ENCODE measurements at regions not wholly inside any gene's neighbourhood (a gene's known extent, or its start where the extent isn't known, plus 50 kb on each side); places are given as distances from the start of the nearest gene placed in this dataset.

- Mint-ChIP-seq H3K27me3 (ENCODE audit: low read depth, unreplicated experiment) (peaks cover 20% of the 10 kb centered on the region), H3K4me1 (ENCODE audit: low read depth, unreplicated experiment) (no peaks in the 10 kb centered on the region), H3K4me3 (ENCODE audit: unreplicated experiment) (no peak overlapping the region), H3K27ac (ENCODE audit: unreplicated experiment) (no peak overlapping the region), H3K9me3 (ENCODE audit: unreplicated experiment) (no peaks in the 10 kb centered on the region), H3K36me3 (ENCODE audit: low read depth, unreplicated experiment) (no peaks in the 10 kb centered on the region)
- DNase-seq (ENCODE audit: low read depth) (no peak), FAIRE-seq (no peak)
- Histone ChIP-seq H4K20me1 (ENCODE audit: insufficient read depth, low read length) (no peaks in the 10 kb centered on the region), H3K27me3 (ENCODE audit: insufficient read depth, low read length) (peaks cover 3% of the 10 kb centered on the region), H3K36me3 (ENCODE audit: insufficient read depth, low read length) (no peaks in the 10 kb centered on the region), H3K9me3 (ENCODE audit: insufficient read depth, low read depth, low read length) (no peaks in the 10 kb centered on the region), H3K4me2 (ENCODE audit: low read length) (no peak overlapping the region), H2AFZ (ENCODE audit: low read depth, low read length) (no peak overlapping the region), H3K79me2 (ENCODE audit: insufficient read depth, low read length) (no peaks in the 10 kb centered on the region), H3K4me1 (ENCODE audit: insufficient read depth, low read length) (no peaks in the 10 kb centered on the region), H3K9ac (ENCODE audit: low read length) (no peak overlapping the region), H3K27ac (ENCODE audit: low read depth, low read length) (no peak overlapping the region), H3K4me3 (ENCODE audit: insufficient read depth, low read depth, low read length) (no peak overlapping the region)
- TF ChIP-seq EZH2 (IDR thresholded peaks at IDR 0.05; ENCODE audit: insufficient read depth, low read length) = no peak
- TF ChIP-seq CTCF (IDR thresholded peaks at IDR 0.05; ENCODE audit: insufficient read depth, low read depth, low read length) = no peak
Measured at GRCh38 chr4:41851621-41852020, 83.6 kb upstream of the TMEM33 start.

- Mint-ChIP-seq H3K4me1 (ENCODE audit: low read depth, unreplicated experiment) (peaks cover 2% of the 10 kb centered on the region), H3K27me3 (ENCODE audit: low read depth, unreplicated experiment) (peaks cover 13% of the 10 kb centered on the region), H3K9me3 (ENCODE audit: unreplicated experiment) (no peaks in the 10 kb centered on the region), H3K4me3 (ENCODE audit: unreplicated experiment) (no peak overlapping the region), H3K27ac (ENCODE audit: unreplicated experiment) (no peak overlapping the region), H3K36me3 (ENCODE audit: low read depth, unreplicated experiment) (no peaks in the 10 kb centered on the region)
- Histone ChIP-seq H3K4me2 (ENCODE audit: low read length) (no peak overlapping the region), H3K9ac (ENCODE audit: low read length) (no peak overlapping the region), H3K36me3 (ENCODE audit: insufficient read depth, low read length) (no peaks in the 10 kb centered on the region), H3K27ac (ENCODE audit: low read depth, low read length) (no peak overlapping the region), H3K4me3 (ENCODE audit: insufficient read depth, low read depth, low read length) (no peak overlapping the region), H3K27me3 (ENCODE audit: insufficient read depth, low read length) (peaks cover 5% of the 10 kb centered on the region), H3K4me1 (ENCODE audit: insufficient read depth, low read length) (no peaks in the 10 kb centered on the region), H2AFZ (ENCODE audit: low read depth, low read length) (no peak overlapping the region), H3K9me3 (ENCODE audit: insufficient read depth, low read depth, low read length) (no peaks in the 10 kb centered on the region), H3K79me2 (ENCODE audit: insufficient read depth, low read length) (no peaks in the 10 kb centered on the region), H4K20me1 (ENCODE audit: insufficient read depth, low read length) (no peaks in the 10 kb centered on the region)
- FAIRE-seq = no peak
- no peak for TF ChIP-seq EZH2 (IDR thresholded peaks at IDR 0.05; ENCODE audit: insufficient read depth, low read length)
- no peak for TF ChIP-seq CTCF (IDR thresholded peaks at IDR 0.05; ENCODE audit: insufficient read depth, low read depth, low read length)
- no peak for DNase-seq (ENCODE audit: low read depth)
Measured at GRCh38 chr4:41844327-41844726, 90.9 kb upstream of the TMEM33 start.

DNA sequence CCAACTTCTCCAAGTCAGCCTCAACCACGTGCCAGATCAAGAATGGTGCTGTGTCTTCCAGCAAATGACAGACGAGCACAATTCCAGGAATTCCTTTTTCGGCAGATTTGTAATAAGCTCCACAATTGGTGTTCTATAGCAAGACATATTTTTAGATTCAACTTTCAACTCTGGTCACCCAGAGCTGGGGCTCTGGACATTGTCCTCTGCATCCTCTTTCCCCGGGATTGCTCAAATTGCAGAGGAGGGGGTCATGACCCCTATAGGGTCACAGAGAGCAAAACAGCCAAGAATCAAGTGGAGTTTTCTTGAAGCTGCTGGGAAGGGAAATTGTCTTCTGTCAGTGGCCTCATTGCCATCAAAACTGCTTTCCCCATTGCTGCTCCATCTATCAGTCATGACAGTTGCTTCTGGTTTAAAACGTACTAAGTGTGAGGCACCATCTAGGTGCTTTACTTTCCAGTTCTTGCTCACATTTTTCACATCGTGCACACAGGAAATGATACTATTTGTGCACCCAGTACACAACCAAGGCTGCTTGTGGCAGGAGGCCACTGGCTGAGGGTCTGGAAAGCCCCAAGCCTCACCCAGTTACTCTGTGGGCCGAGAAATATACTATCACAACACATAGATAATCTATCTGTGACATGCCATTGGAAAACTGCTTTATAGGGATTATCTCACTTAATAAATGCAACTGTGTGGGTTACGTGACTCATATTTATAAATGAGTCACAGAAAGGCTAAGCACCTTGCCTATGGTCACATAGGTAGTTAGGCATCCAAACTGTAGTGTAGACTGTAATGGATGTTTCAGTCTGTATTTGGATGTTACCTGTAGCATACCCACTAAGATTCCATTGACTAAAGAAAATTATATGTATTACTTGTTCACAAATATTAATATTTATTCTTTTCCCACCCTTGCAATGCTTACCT, 91.7 kb upstream of the PHOX2B start:
- Histone ChIP-seq H3K27ac (ENCODE audit: low read depth, low read length) (no peak overlapping the region), H3K4me3 (ENCODE audit: insufficient read depth, low read depth, low read length) (no peak overlapping the region), H4K20me1 (ENCODE audit: insufficient read depth, low read length) (no peaks in the 10 kb centered on the region), H3K4me1 (ENCODE audit: insufficient read depth, low read length) (no peaks in the 10 kb centered on the region), H3K36me3 (ENCODE audit: insufficient read depth, low read length) (no peaks in the 10 kb centered on the region), H3K4me2 (ENCODE audit: low read length) (no peak overlapping the region), H3K79me2 (ENCODE audit: insufficient read depth, low read length) (no peaks in the 10 kb centered on the region), H3K9ac (ENCODE audit: low read length) (no peak overlapping the region), H2AFZ (ENCODE audit: low read depth, low read length) (no peak overlapping the region), H3K27me3 (ENCODE audit: insufficient read depth, low read length) (peaks cover 2% of the 10 kb centered on the region), H3K9me3 (ENCODE audit: insufficient read depth, low read depth, low read length) (no peaks in the 10 kb centered on the region)
- no peaks in the 10 kb centered on the region for H3K9me3 Mint-ChIP-seq (ENCODE audit: unreplicated experiment)
- DNase-seq (ENCODE audit: low read depth) = no peak
- H3K4me3 Mint-ChIP-seq (ENCODE audit: unreplicated experiment) = no peak overlapping the region
- H3K27ac Mint-ChIP-seq (ENCODE audit: unreplicated experiment) = no peak overlapping the region
- FAIRE-seq = no peak
- TF ChIP-seq CTCF (IDR thresholded peaks at IDR 0.05; ENCODE audit: insufficient read depth, low read depth, low read length) = no peak
- no peak for TF ChIP-seq EZH2 (IDR thresholded peaks at IDR 0.05; ENCODE audit: insufficient read depth, low read length)
- no peaks in the 10 kb centered on the region for H3K36me3 Mint-ChIP-seq (ENCODE audit: low read depth, unreplicated experiment)
- H3K27me3 Mint-ChIP-seq (ENCODE audit: low read depth, unreplicated experiment) = peaks cover 13% of the 10 kb centered on the region
- peaks cover 2% of the 10 kb centered on the region for H3K4me1 Mint-ChIP-seq (ENCODE audit: low read depth, unreplicated experiment)

All from astrocyte (in vitro differentiated cells and primary cell).